HG02870 (cell line): ENCODE measurements at regions not wholly inside any gene's neighbourhood (a gene's known extent, or its start where the extent isn't known, plus 50 kb on each side); places are given as distances from the start of the nearest gene placed in this dataset.

Experiments
- ATAC-seq: cut with Tn5 transposase; IDR thresholded peaks from one replicate; pipeline ENCODE4 v1.9.1; 2021; ENCODE audit warnings: mild to moderate bottlenecking, moderate library complexity; ENCODE audit not compliant: unreplicated experiment

DNA sequence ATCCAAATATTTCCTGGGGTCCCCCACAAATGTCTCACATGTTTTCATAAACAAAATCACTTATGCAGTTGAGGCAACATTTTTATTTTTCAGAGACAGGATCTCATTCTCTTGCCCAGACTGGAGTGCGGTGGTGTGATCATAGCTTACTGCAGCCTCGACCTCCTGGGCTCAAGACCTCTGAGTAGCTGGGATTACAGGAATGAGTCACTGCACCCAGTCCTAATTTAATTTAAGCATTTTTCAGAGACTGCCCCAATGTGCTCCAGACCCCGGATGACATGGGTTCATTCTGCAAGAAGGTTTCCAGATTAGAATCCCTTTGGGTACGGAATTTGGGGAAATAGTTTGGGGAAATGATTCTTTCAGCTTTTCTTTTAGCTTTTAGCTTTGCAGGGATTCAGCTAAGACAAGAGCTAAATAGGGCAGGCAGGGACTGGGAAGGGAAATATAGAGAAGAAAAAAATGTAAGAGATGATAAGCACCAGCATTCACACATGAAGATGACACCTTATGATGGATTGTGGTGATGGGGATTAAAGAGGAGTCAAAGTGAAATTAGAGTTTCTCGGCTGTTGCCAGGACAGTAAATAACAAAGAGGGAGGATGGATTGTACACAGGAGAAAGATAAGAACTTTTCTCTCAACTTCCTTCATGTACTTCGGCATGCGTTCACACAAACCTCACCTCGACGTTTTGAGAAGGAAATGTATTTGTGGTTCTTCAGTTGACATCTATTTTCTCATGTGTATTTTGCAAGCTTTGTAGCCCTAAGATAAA lies 169.4 kb upstream of the TAB2 start:
- ATAC-seq, result no peak

GRCh38 chr6:149149653-149150052 lies 167.9 kb upstream of the TAB2 start:
- no peak for ATAC-seq

DNA sequence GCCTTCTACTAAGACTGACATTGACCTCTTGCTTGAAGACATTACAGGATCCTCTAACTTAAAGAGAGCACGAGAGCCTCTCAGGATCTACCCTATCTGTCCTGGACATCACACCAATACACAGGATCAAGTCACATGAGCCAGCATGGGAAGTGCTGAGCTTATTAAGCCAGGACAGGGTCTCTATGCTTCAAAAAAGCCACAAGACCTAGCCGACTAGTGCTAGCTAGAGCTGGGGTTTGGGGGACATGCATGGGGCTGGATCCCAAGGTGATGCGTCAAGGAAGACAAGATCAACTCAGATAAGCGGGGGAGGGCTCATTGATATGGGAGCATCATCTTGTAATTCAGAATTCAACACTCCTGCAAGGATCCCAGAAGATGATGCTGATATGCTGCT lies 167.2 kb upstream of the TAB2 start:
- no peak for ATAC-seq

DNA sequence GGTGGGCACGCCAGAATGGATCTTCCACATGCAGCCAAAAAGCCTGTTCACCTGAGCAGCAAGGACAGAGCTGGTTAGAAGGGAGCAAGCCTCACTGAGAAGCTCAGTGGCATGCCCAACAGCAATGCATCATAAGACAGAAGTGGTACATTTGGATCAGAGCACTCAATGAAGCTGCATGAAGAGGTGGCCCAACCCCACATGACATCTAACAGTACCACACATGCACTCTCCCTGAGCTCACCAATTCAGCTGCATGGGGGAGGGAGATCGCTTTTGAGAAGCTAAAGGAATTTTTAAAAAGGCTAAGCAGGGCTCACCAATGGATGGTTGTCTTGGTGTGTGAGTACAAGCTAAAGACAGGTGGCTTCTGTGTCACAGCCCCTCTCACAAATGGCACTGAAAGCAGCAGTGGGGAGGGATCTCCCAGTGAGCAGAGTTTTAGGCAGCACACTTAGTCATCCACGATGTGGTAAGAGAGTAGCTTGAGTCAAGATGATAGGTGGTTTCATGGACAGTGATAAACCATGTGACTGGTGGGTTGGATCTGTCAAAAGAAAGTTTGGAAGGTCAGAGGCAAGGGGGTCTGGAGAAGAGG lies 166.6 kb upstream of the TAB2 start:
- ATAC-seq, result peak; percentile 42

GRCh38 chr6:149152521-149152920 lies 165.0 kb upstream of the TAB2 start:
- no peak for ATAC-seq

GRCh38 chr6:149153100-149153499 lies 164.4 kb upstream of the TAB2 start:
- no peak for ATAC-seq

GRCh38 chr6:149153693-149154092 lies 163.8 kb upstream of the TAB2 start:
- no peak for ATAC-seq

DNA sequence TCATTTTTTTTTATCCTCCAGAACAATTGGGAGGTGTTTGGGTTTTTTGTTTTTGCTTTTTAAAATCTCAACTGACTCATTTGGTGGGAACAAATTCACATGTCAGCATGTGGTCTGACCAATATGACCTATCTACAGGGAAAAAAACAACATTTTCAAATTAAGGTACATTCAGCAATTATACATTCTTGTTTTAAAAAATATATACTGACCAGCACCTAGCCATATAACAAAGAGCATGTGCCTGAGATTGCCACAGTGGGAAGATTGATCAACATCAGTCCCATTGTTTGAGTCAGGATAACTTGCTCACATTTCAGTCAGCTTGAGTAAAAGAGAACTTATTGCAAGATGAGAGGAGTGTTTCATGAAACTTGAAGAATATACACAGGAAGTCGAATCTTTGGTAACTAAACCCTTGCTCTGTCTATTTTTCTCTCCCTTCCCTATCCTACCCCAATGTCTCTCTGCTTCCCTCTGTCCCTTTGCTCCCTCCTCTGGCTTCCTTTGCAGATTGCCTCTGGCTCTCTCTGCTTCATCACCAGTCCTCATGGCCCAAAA lies 163.2 kb upstream of the TAB2 start:
- no peak for ATAC-seq

DNA sequence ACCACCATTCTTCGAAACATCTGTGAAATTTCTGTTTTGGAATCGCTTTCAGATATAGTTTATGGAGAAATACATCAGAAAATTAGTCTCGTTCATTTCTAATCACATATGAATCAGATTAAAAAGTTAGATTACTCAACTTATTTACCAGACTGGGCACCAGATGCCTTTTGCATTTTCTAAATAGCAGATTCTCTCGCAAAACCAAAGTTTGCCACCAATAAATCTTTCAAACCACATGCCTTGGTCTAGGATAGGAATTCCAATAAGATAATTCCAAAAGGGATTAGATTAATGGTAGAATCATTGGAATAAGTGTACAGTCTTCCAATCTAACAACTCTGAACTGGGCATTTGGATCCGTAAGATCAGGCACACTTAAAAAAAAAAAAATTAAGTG lies 160.4 kb upstream of the TAB2 start:
- no peak for ATAC-seq

GRCh38 chr6:149158076-149158475 lies 159.4 kb upstream of the TAB2 start:
- ATAC-seq, result no peak

DNA sequence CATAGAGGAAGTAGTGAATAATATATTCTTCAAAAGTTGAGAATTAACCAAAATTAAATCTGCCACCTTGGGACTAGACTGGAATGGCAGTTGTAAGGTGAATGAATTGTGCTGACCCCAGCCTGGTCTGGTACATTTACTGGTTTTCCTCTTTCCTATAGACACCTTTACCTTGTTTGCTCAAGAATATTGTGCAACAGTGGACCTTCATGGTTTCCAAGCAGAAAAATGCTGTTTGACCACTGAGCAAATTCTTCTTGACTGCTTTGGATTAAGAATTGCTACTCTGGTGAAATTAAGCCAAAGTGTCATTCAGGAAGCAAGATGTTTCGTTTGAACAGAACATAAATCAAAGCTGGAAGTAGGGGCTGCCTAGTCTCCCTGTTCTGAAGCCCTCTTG lies 156.6 kb upstream of the TAB2 start:
- ATAC-seq, result no peak

DNA sequence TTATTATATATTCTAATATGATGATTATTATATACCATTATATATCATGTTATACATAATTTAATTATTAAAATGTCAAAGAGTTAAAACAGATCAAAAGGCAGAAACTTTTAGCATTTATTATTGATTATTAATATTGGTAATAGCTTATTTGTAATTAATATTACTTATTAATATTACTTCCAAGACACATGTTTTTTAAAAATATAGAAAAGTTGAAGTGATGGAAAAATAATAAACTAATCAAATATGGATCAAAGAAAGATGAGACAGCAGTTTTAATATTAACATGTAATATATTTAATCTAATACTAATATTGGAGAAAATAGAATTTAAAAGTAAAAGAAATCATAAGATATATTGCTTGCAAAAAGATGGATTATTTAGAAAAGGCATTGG lies 154.6 kb upstream of the TAB2 start:
- no peak for ATAC-seq

DNA sequence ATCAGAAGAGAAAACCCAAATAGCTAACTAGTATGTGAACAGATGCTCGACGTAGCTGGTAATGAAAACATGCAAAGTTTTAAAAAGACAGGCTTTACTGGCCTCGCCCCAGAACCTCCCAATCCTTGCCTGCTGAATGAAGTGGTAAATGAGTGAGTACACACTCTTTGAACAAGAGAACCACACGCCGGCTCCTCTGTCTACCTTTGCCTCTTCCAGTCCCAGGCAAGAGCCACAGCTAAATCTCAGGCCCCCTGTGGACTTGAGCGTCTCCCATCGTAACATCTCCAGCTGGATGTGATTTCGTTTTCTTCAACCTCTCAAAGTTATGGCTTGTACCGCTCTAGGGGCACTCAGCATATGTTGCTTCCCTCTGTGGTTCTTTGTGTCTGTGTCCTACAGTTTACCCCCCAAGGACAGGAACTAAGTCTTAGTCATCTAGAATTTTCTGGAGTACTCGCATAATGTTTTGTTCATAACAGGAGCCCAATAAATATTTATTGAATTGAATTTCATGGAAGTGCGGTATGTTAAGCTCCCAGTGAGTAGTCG lies 153.2 kb upstream of the TAB2 start:
- no peak for ATAC-seq

- ATAC-seq, result no peak
Observed at GRCh38 chr6:149166336-149166735, 151.2 kb upstream of the TAB2 start.

GRCh38 chr6:149166747-149167146 lies 150.8 kb upstream of the TAB2 start:
- no peak for ATAC-seq

GRCh38 chr6:149168968-149169367 lies 148.5 kb upstream of the TAB2 start:
- ATAC-seq, result no peak

DNA sequence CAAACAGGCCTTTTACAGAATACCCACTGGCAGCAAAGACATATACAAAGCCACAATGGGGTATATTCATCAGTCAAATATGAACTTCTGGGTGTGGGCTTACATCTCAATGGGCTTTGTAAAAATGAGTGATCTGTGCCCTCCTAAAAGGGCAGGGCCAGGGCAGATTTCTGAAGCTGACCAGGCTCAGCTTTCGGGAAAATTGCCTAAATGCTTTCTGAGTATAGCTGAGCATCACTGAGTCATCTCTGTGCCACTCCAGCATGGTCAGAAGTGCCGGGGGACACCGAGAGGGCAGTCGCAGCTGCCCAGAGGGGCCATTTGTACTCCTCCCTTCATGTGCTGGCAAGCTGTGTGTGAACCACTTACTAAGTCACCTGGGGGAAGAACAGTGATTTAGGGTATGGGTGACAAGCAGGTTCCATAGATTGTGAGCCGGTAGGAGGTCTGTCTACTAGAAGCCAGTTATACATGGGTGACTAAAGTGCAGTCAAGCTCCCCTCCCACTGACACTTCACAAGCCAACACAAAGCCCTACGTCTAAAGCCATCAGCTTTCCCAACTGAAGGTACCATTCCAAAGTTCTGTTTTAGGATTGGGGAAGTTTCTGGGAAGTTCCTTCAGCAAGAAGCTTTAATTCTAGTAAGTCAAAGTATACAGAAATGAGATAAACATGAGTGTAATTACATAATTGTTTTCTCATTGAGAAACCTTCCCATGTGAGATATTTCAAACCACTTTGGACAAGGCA lies 147.6 kb upstream of the TAB2 start:
- no peak for ATAC-seq

- no peak for ATAC-seq
Observed at GRCh38 chr6:149170564-149171452, 146.7 kb upstream of the TAB2 start.

- ATAC-seq, result no peak
Observed at GRCh38 chr6:149173222-149173621, 144.3 kb upstream of the TAB2 start.

- no peak for ATAC-seq
Observed at GRCh38 chr6:149174962-149175361, 142.6 kb upstream of the TAB2 start.
